Kidney (tissue), 13 donors: ENCODE measurements at regions not wholly inside any gene's neighbourhood (a gene's known extent, or its start where the extent isn't known, plus 50 kb on each side); places are given as distances from the start of the nearest gene placed in this dataset.
A peak's percentile ranks its signal among the peaks of the same experiment; 100 is the strongest.

ENCODE experiments used
- DNase-seq, 5 donors: peaks; one replicate each; pipeline ENCODE4 v3.0.0-alpha.2; 2013 to 2020
- FAIRE-seq: peaks from 2 replicates; lab custom pipeline; 2012; peaks lifted over from hg19 to GRCh38; lab: Jason Lieb, UNC
- H3K27ac ChIP-seq, 2 donors: one replicate each; pipeline ENCODE4 v1.7.0; 2013; ENCODE audit warnings: low read depth in 2 of 2, low read length in 2 of 2, inconsistent platforms in 1 of 2
- H3K27me3 ChIP-seq: one replicate; pipeline ENCODE4 v1.7.1; 2013; ENCODE audit warnings: low read length, inconsistent platforms; ENCODE audit not compliant: control insufficient read depth, insufficient read depth
- H3K36me3 ChIP-seq, 3 donors: one replicate each; pipeline versions ENCODE4 v1.7.0 to v1.7.1; 2013; ENCODE audit warnings: low read length in 3 of 3, control low read depth in 1 of 3, inconsistent platforms in 1 of 3; ENCODE audit not compliant: insufficient read depth in 3 of 3, control insufficient read depth in 2 of 3
- H3K4me1 ChIP-seq, 3 donors: one replicate each; pipeline versions ENCODE4 v1.7.0 to v1.7.1; 2013; ENCODE audit warnings: low read length in 3 of 3, inconsistent platforms in 1 of 3, low read depth in 1 of 3; ENCODE audit not compliant: control insufficient read depth in 2 of 3, insufficient read depth in 2 of 3
- H3K4me3 ChIP-seq, 3 donors: one replicate each; pipeline versions ENCODE4 v1.7.0 to v1.8.1; 2013; ENCODE audit warnings: low read length in 3 of 3, control low read depth in 1 of 3, inconsistent platforms in 1 of 3
- H3K9ac ChIP-seq, 3 donors: one replicate each; pipeline versions ENCODE4 v1.7.0 to v1.7.1; 2013; ENCODE audit warnings: low read length in 3 of 3, control low read depth in 1 of 3, inconsistent platforms in 1 of 3
- H3K9me3 ChIP-seq, 3 donors: one replicate each; pipeline versions ENCODE4 v1.7.0 to v1.7.1; 2013; ENCODE audit warnings: low read length in 3 of 3, control low read depth in 1 of 3, inconsistent platforms in 1 of 3; ENCODE audit not compliant: control insufficient read depth in 2 of 3, insufficient read depth in 1 of 3
- intact Hi-C: fragments of 100-400 bp; cut with DNase I; formaldehyde crosslinking; loops from one replicate; pipeline ENCODE4 v1.11.1; 2022
- TF ChIP-seq, protein P1 (sequence below): IDR thresholded peaks from 3 replicates; pipeline ENCODE4 v1.5.1; 2012; ENCODE audit warnings: mild to moderate bottlenecking, moderate library complexity, borderline replicate concordance; ENCODE audit not compliant: insufficient read depth; ENCODE audit errors: extremely low read depth
- donor health status: control.
- donor health status: control.
- donor health status: control.
- donor health status: control.
- donor health status: control.
- donor health status: DM: yes; HTN: yes; CAD: no.
- donor health status: Normal renal cell carcinoma (clear cell type).

DNA sequence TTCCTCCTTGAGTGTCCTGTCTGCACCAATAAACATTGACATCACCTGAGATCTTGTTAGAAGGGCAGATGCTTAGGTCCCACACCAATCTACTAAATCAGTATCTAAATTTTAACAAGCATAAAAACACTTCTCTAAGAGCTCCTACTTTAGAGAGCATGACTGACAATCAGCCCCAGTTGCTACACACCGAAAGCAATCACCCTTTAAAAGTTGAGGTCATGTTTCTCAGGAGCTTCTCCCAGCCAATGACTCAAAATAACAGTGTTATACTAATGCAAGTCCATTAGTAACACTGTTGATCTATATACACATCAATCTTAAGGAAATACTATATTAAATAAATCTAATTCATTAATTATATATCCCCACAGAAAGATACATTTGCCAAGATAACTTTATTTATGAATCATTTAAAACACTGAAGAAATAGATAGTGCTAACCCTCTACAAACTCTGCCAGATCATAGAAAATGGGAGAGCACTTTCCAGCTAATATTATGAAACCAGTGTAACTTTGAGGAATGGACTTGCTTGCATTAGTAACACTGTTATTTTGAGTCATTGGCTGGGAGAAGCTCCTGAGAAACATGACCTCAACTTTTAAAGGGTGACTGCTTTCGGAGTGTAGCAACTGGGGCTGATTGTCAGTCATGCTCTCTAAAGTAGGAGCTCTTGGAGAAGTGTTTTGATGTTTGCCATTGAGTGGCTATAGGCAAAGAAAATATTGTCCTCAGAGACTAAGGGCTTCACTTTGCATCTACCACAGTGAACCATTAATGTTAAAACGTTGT lies 109.8 kb upstream of the HDX start:
- DNase-seq = no peak

GRCh38 chrX:84634201-84634782 lies 132.0 kb upstream of the HDX start:
- TF ChIP-seq, protein P1, sequence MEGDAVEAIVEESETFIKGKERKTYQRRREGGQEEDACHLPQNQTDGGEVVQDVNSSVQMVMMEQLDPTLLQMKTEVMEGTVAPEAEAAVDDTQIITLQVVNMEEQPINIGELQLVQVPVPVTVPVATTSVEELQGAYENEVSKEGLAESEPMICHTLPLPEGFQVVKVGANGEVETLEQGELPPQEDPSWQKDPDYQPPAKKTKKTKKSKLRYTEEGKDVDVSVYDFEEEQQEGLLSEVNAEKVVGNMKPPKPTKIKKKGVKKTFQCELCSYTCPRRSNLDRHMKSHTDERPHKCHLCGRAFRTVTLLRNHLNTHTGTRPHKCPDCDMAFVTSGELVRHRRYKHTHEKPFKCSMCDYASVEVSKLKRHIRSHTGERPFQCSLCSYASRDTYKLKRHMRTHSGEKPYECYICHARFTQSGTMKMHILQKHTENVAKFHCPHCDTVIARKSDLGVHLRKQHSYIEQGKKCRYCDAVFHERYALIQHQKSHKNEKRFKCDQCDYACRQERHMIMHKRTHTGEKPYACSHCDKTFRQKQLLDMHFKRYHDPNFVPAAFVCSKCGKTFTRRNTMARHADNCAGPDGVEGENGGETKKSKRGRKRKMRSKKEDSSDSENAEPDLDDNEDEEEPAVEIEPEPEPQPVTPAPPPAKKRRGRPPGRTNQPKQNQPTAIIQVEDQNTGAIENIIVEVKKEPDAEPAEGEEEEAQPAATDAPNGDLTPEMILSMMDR = no peak
- Histone ChIP-seq H3K4me1 (no peaks in the 10 kb centered on the region), H3K4me3 (no peak overlapping the region), H3K27ac (no peak overlapping the region), H3K36me3 (no peaks in the 10 kb centered on the region), H3K27me3 (no peaks in the 10 kb centered on the region), H3K9me3 (no peaks in the 10 kb centered on the region), H3K9ac (no peak overlapping the region)
- DNase-seq (no peak), FAIRE-seq (no peak)
- intact Hi-C loops = no loop called here

More for the DNA sequence above, 109.8 kb upstream of the HDX start:
- H3K27me3 ChIP-seq = no peaks in the 10 kb centered on the region
- H3K27ac ChIP-seq = no peak overlapping the region
- H3K36me3 ChIP-seq = no peaks in the 10 kb centered on the region
- intact Hi-C loops = no loop called here
- TF ChIP-seq, protein P1 = no peak
- H3K9ac ChIP-seq = no peak overlapping the region
- H3K4me3 ChIP-seq = no peak overlapping the region
- H3K4me1 ChIP-seq = no peaks in the 10 kb centered on the region
- H3K9me3 ChIP-seq = no peaks in the 10 kb centered on the region
- FAIRE-seq = peak; percentile 71

GRCh38 chrX:84666086-84666485 lies 163.8 kb upstream of the HDX start:
- no peak overlapping the region for H3K9ac ChIP-seq
- TF ChIP-seq, protein P1 = no peak
- no peak for FAIRE-seq

More at GRCh38 chrX:84666086-84666485, 163.8 kb upstream of the HDX start:
- no peaks in the 10 kb centered on the region for H3K4me1 ChIP-seq
- no peaks in the 10 kb centered on the region for H3K27me3 ChIP-seq
- no peak overlapping the region for H3K27ac ChIP-seq
- no peaks in the 10 kb centered on the region for H3K36me3 ChIP-seq
- no peaks in the 10 kb centered on the region for H3K9me3 ChIP-seq
- intact Hi-C loops = no loop called here
- no peak for DNase-seq
- no peak overlapping the region for H3K4me3 ChIP-seq
